K562 (cell line): ENCODE measurements at regions not wholly inside any gene's neighbourhood (a gene's known extent, or its start where the extent isn't known, plus 50 kb on each side); places are given as distances from the start of the nearest gene placed in this dataset.

Source experiments
- ATAC-seq: fragments of 200-7000 bp; cut with Tn5 transposase; 3 replicates; pipeline ENCODE4 v1.9.1; 2020; ENCODE audit warnings: moderate library complexity
- BruUV-seq: library from RNA; stranded (reverse); fragments of 400-500 nt; replicated peaks from 2 replicates; lab custom pipeline; 2021; lab: Mats Ljungman, UMichigan
- CTCF ChIA-PET: fragments of 300-600 bp; formaldehyde crosslinking; extraction: SDS; loops from one replicate; lab custom pipeline; 2021; ENCODE audit warnings: low intra/inter-chr PET ratio; lab: Yijun Ruan, JAX
- POLR2A ChIA-PET: fragments of 300-600, 350-650 bp; sonication (Branson Sonifier 250); formaldehyde crosslinking; extraction: SDS; loops from one replicate; lab custom pipeline; 2021; ENCODE audit warnings: antibody characterized with exemption, inconsistent platforms; lab: Yijun Ruan, JAX
- DNase-seq, 4 experiments: peaks; one replicate each; pipeline versions ENCODE4 v3.0.0 to v3.0.0-alpha.2; 2011 to 2018; ENCODE audit warnings: low spot score in 3 of 4, mixed read lengths in 3 of 4; ENCODE audit errors: extremely low read depth in 1 of 4
- FAIRE-seq: peaks from 2 replicates; lab custom pipeline; 2011; peaks lifted over from hg19 to GRCh38; lab: Jason Lieb, UNC
- H2AFZ ChIP-seq: 2 replicates; pipeline ENCODE4 v1.6.0; 2011; ENCODE audit warnings: low read depth, low read length, control low read depth, inconsistent platforms
- H3K27ac ChIP-seq: fragments of 200-600 bp; 3 replicates; pipeline ENCODE4 v1.8.0; 2011; ENCODE audit warnings: low read depth, mild to moderate bottlenecking, control low read depth, inconsistent platforms, low read length, moderate library complexity, mixed read lengths; ENCODE audit errors: extremely low read depth
- H3K27me3 ChIP-seq, 2 experiments: fragments of 300-600 bp in 1 of 2; 2 replicates in 1 of 2; 3 replicates in 1 of 2; pipeline versions ENCODE4 v1.6.0 to v1.8.0; 2011; ENCODE audit warnings: inconsistent platforms in 2 of 2, low read length in 2 of 2, mild to moderate bottlenecking in 1 of 2, mixed read lengths in 1 of 2, moderate library complexity in 1 of 2; ENCODE audit not compliant: control insufficient read depth in 2 of 2, insufficient read depth in 2 of 2
- H3K36me3 ChIP-seq: fragments of 300-600 bp; 3 replicates; pipeline ENCODE4 v1.8.0; 2011; ENCODE audit warnings: mild to moderate bottlenecking, low read length, inconsistent platforms; ENCODE audit not compliant: control insufficient read depth, insufficient read depth
- H3K4me1 ChIP-seq, 2 experiments: fragments of 200-600 bp in 1 of 2; replicated peaks in 1 of 2; 2 replicates in 1 of 2; 3 replicates in 1 of 2; pipeline versions ENCODE4 v1.5.1 to v1.8.0; 2011; ENCODE audit warnings: inconsistent platforms in 2 of 2, low read length in 2 of 2, mild to moderate bottlenecking in 1 of 2, mixed read lengths in 1 of 2, moderate library complexity in 1 of 2; ENCODE audit not compliant: control insufficient read depth in 2 of 2, insufficient read depth in 2 of 2
- H3K4me2 ChIP-seq: 2 replicates; pipeline ENCODE4 v1.6.1; 2011; ENCODE audit warnings: low read length, control low read depth, inconsistent platforms, mixed read lengths; ENCODE audit not compliant: insufficient read depth
- H3K4me3 ChIP-seq: fragments of 200-600 bp; sonication (generic), shearing (Covaris generic); 2 replicates; pipeline ENCODE4 v1.5.1; 2016; ENCODE audit warnings: control low read depth, inconsistent platforms
- H3K79me2 ChIP-seq: fragments of 200-600 bp; 3 replicates; pipeline ENCODE4 v1.8.0; 2011; ENCODE audit warnings: low read length, inconsistent platforms; ENCODE audit not compliant: control insufficient read depth, insufficient read depth
- H3K9ac ChIP-seq, 2 experiments: 2 replicates each; pipeline versions ENCODE4 v1.6.0 to v1.6.1; 2011; ENCODE audit warnings: low read depth in 2 of 2, low read length in 2 of 2, control low read depth in 1 of 2, inconsistent platforms in 1 of 2, mild to moderate bottlenecking in 1 of 2, mixed read lengths in 1 of 2; ENCODE audit not compliant: insufficient read depth in 1 of 2
- H3K9me1 ChIP-seq: one replicate; pipeline ENCODE4 v1.6.0; 2011; ENCODE audit warnings: inconsistent platforms, mild to moderate bottlenecking, low read length, moderate library complexity; ENCODE audit not compliant: control insufficient read depth, insufficient read depth
- H3K9me3 ChIP-seq: replicated peaks from 2 replicates; pipeline ENCODE4 v1.5.1; 2011; ENCODE audit warnings: low read depth, low read length, inconsistent platforms; ENCODE audit not compliant: control insufficient read depth, insufficient read depth
- H4K20me1 ChIP-seq: replicated peaks from 2 replicates; pipeline ENCODE4 v1.6.1; 2011; ENCODE audit warnings: low read length, inconsistent platforms, mixed read lengths; ENCODE audit not compliant: control insufficient read depth, insufficient read depth
- ADNP ChIP-seq: fragments of 200-800 bp; sonication (Bioruptor generic); IDR thresholded peaks from 2 replicates; pipeline ENCODE4 v1.6.1; 2016; ENCODE audit warnings: missing genetic modification characterization, missing compliant biosample characterization
- BCOR ChIP-seq: fragments of 450-650 bp; IDR thresholded peaks from 2 replicates; pipeline ENCODE4 v1.6.1; 2016
- CHD4 ChIP-seq: fragments of 200-600 bp; sonication (generic); IDR thresholded peaks from 3 replicates; pipeline ENCODE4 v1.6.1; 2012; ENCODE audit warnings: low read depth, mild to moderate bottlenecking, mixed read lengths, low read length, inconsistent platforms; ENCODE audit not compliant: insufficient read depth, insufficient replicate concordance, poor library complexity, severe bottlenecking
- HDAC2 ChIP-seq: fragments of 450-650 bp; IDR thresholded peaks from 2 replicates; pipeline ENCODE4 v1.6.1; 2016; ENCODE audit warnings: mild to moderate bottlenecking
- KDM1A ChIP-seq, 2 experiments: fragments of 450-650 bp; IDR thresholded peaks; 2 replicates each; pipeline ENCODE4 v1.6.1; 2016; ENCODE audit warnings: mild to moderate bottlenecking in 2 of 2
- LCOR ChIP-seq: sonication (generic); formaldehyde crosslinking; IDR thresholded peaks from 2 replicates; pipeline ENCODE4 v1.8.0; 2022; ENCODE audit warnings: mild to moderate bottlenecking, missing genetic modification reagents
- POLR3A ChIP-seq: IDR thresholded peaks from 2 replicates; pipeline ENCODE4 v1.6.1; 2011; ENCODE audit warnings: borderline replicate concordance, mild to moderate bottlenecking, moderate library complexity; ENCODE audit not compliant: insufficient read length, insufficient read depth; ENCODE audit errors: extremely low read depth
- RBM25 ChIP-seq: fragments of 200-400 bp; formaldehyde crosslinking; IDR thresholded peaks from 2 replicates; pipeline ENCODE4 v1.6.1; 2018; ENCODE audit warnings: low read length, low read depth, moderate library complexity; ENCODE audit not compliant: severe bottlenecking
- RCOR1 ChIP-seq, 2 experiments: IDR thresholded peaks; 2 replicates each; pipeline ENCODE4 v1.6.1; 2012; ENCODE audit warnings: low read depth in 2 of 2, low read length in 2 of 2, borderline replicate concordance in 1 of 2, improper control_type of control experiment in 1 of 2
- SMARCA5 ChIP-seq: fragments of 450-650 bp; IDR thresholded peaks from 2 replicates; pipeline ENCODE4 v1.6.1; 2016
- TEAD4 ChIP-seq, 2 experiments: sonication (generic) in 1 of 2; formaldehyde crosslinking in 1 of 2; IDR thresholded peaks; 2 replicates each; pipeline versions ENCODE4 v1.6.1 to v1.8.0; 2012 to 2022; ENCODE audit warnings: borderline replicate concordance in 1 of 2, inconsistent platforms in 1 of 2, low read length in 1 of 2, mild to moderate bottlenecking in 1 of 2, missing genetic modification reagents in 1 of 2
- USF2 ChIP-seq: sonication (generic); formaldehyde crosslinking; IDR thresholded peaks from 2 replicates; pipeline ENCODE4 v1.5.0; 2020; ENCODE audit warnings: missing genetic modification reagents
- ZC3H11A ChIP-seq: IDR thresholded peaks from 2 replicates; pipeline ENCODE4 v1.6.1; 2012; ENCODE audit warnings: low read depth, low read length, improper control_type of control experiment
- WGBS: fragments of 100-300 bp; shearing (Covaris generic); methylation state at CpG from one replicate; pipeline ENCODE4 v1.1.6; 2016; ENCODE audit warnings: low coverage, mixed read lengths; ENCODE audit not compliant: insufficient coverage; ENCODE audit errors: missing lambda C conversion rate; 5-methylcytosine and 5-hydroxymethylcytosine counted together
- in situ Hi-C: fragments of 300-500 bp; cut with MboI; formaldehyde crosslinking; loops from 4 replicates; pipeline ENCODE4 v1.15.0; 2018; ENCODE audit warnings: inconsistent platforms, mixed read lengths
- intact Hi-C: fragments of 100-400 bp; cut with micrococcal nuclease; formaldehyde crosslinking; loops from 2 replicates; pipeline ENCODE4 v1.14.2; 2022

GRCh38 chr7:131130324-131130723, 197.4 kb upstream of the MKLN1 start (continued):
- TF ChIP-seq KDM1A (IDR thresholded peaks at IDR 0.05) (peak; percentile 44 to 54; a peak in 3 of 4 replicates), POLR3A (no peak)

GRCh38 chr7:131131012-131131745, 196.5 kb upstream of the MKLN1 start:
- Histone ChIP-seq H3K9ac (no peak overlapping the region), H3K79me2 (no peaks in the 10 kb centered on the region), H3K4me2 (no peak overlapping the region), H3K36me3 (no peaks in the 10 kb centered on the region), H3K9me1 (no peaks in the 10 kb centered on the region), H3K4me1 (peaks cover 7 to 15% of the 10 kb centered on the region in 2 experiments), H4K20me1 (no peaks in the 10 kb centered on the region), H2AFZ (no peak overlapping the region), H3K9me3 (no peaks in the 10 kb centered on the region), H3K27me3 (peaks cover 8 to 13% of the 10 kb centered on the region in 2 experiments; a peak in 3 of 5 replicates), H3K27ac (no peak overlapping the region), H3K4me3 (no peak overlapping the region)
- in situ Hi-C loops, result no loop called here
- FAIRE-seq (no peak), DNase-seq (no peak), ATAC-seq (no peak)
- intact Hi-C loops, result no loop called here
- CTCF ChIA-PET, result no interaction called here
- POLR2A ChIA-PET, result interaction anchor here (0.6 kb wide), 1 partner anchor 22 kb away, joined by 3 read pairs; no protein-coding TSS in a partner anchor
- 11% methylated on average over 6 of the region's 6 CpGs for WGBS
- TF ChIP-seq ADNP (tag) (peak; percentile 72), USF2 (no peak), RCOR1 (IDR thresholded peaks at IDR 0.05; ENCODE audit: borderline replicate concordance in 1 of 2, low read depth in 2 of 2, low read length in 2 of 2) (peak in 1 of 2 experiments; percentile 48; a peak in 1 of 4 replicates), ZC3H11A (0 out of 2 replicates have a peak, but pooled peaks have one; percentile 46), CHD4 (peak; percentile 87), HDAC2 (peak; percentile 52; the same call in 1 of the 2 replicates), RBM25 (peak; percentile 96), BCOR (peak; percentile 82), KDM1A (IDR thresholded peaks at IDR 0.05) (peak; percentile 34 to 46; a peak in 1 of 4 replicates), TEAD4 (IDR thresholded peaks at IDR 0.05; ENCODE audit: low read length) (no peak), TEAD4 (CRISPR knock-in tag; IDR thresholded peaks at IDR 0.05; ENCODE audit: borderline replicate concordance) (no peak), LCOR (CRISPR knock-in tag) (no peak), SMARCA5 (peak; percentile 49; the same call in 1 of the 2 replicates)
- BruUV-seq, result no TSS peak
